CD4-positive, CD25-positive, alpha-beta regulatory T cell (primary cell): ENCODE measurements at regions not wholly inside any gene's neighbourhood (a gene's known extent, or its start where the extent isn't known, plus 50 kb on each side); places are given as distances from the start of the nearest gene placed in this dataset.

ENCODE experiments used
- ATAC-seq, 2 donors: fragments of 150-1000 bp; cut with Tn5 transposase; one replicate each; pipeline ENCODE4 v1.10.0; 2021; ENCODE audit warnings: low read depth in 2 of 2, moderate number of reproducible peaks in 2 of 2, moderate library complexity in 1 of 2
- DNase-seq, 3 donors: peaks; one replicate each; pipeline versions ENCODE4 v3.0.0 to v3.0.0-alpha.2; 2012 to 2022; ENCODE audit warnings: mixed read lengths in 1 of 3
- H3K27ac ChIP-seq: one replicate; pipeline ENCODE4 v1.7.0; 2013; ENCODE audit warnings: mild to moderate bottlenecking, low read length; ENCODE audit not compliant: insufficient read depth, poor library complexity, severe bottlenecking
- H3K27me3 ChIP-seq: one replicate; pipeline ENCODE4 v1.7.0; 2013; ENCODE audit warnings: low read length; ENCODE audit not compliant: control insufficient read depth, insufficient read depth
- H3K36me3 ChIP-seq: one replicate; pipeline ENCODE4 v1.7.0; 2013; ENCODE audit warnings: mild to moderate bottlenecking, low read length, moderate library complexity; ENCODE audit not compliant: control insufficient read depth, insufficient read depth
- H3K4me1 ChIP-seq: 2 replicates; pipeline ENCODE4 v1.7.0; 2013; ENCODE audit warnings: mild to moderate bottlenecking, low read length; ENCODE audit not compliant: insufficient read depth, control insufficient read depth, poor library complexity, severe bottlenecking
- H3K4me3 ChIP-seq: one replicate; pipeline ENCODE4 v1.7.0; 2013; ENCODE audit warnings: low read depth, mild to moderate bottlenecking, low read length, moderate library complexity
- H3K9me3 ChIP-seq, 2 experiments: 1 replicate in 1 of 2; 2 replicates in 1 of 2; pipeline ENCODE4 v1.7.0; 2013; ENCODE audit warnings: low read length in 2 of 2, mild to moderate bottlenecking in 1 of 2, moderate library complexity in 1 of 2; ENCODE audit not compliant: control insufficient read depth in 2 of 2
- H3K27ac Mint-ChIP-seq, 3 donors: one replicate each; pipeline ENCODE4 v1.8.0; 2020 to 2022; ENCODE audit warnings: mild to moderate bottlenecking in 3 of 3, mixed read lengths in 3 of 3, moderate library complexity in 2 of 3
- H3K27me3 Mint-ChIP-seq: one replicate; pipeline ENCODE4 v1.8.0; 2022; ENCODE audit warnings: mild to moderate bottlenecking, mixed read lengths
- H3K36me3 Mint-ChIP-seq: one replicate; pipeline ENCODE4 v1.8.0; 2020; ENCODE audit warnings: mixed read lengths
- H3K4me1 Mint-ChIP-seq, 4 donors: one replicate each; pipeline ENCODE4 v1.8.0; 2020 to 2022; ENCODE audit warnings: mixed read lengths in 4 of 4, mild to moderate bottlenecking in 1 of 4
- H3K4me3 Mint-ChIP-seq, 4 donors: one replicate each; pipeline ENCODE4 v1.8.0; 2020 to 2022; ENCODE audit warnings: mild to moderate bottlenecking in 4 of 4, mixed read lengths in 4 of 4, moderate library complexity in 3 of 4
- H3K9me3 Mint-ChIP-seq, 7 donors: one replicate each; pipeline ENCODE4 v1.8.0; 2020 to 2022; ENCODE audit warnings: mixed read lengths in 7 of 7, mild to moderate bottlenecking in 3 of 7, moderate library complexity in 2 of 7

- peaks cover 3% of the 10 kb centered on the region for H3K4me1 ChIP-seq
- Mint-ChIP-seq H3K36me3 (no peaks in the 10 kb centered on the region), H3K4me1 (peaks cover 0 to 11% (median 7%) of the 10 kb centered on the region in 4 donors), H3K9me3 (peaks cover 0 to 1% (median 0%) of the 10 kb centered on the region in 7 donors), H3K27me3 (no peaks in the 10 kb centered on the region), H3K27ac (no peak overlapping the region), H3K4me3 (no peak overlapping the region)
- H3K9me3 ChIP-seq, result no peaks in the 10 kb centered on the region
- no peaks in the 10 kb centered on the region for H3K36me3 ChIP-seq
- no peak for ATAC-seq
- H3K27ac ChIP-seq, result no peak overlapping the region
- H3K27me3 ChIP-seq, result no peaks in the 10 kb centered on the region
- H3K4me3 ChIP-seq, result no peak overlapping the region
- no peak for DNase-seq
Observed at GRCh38 chr9:89661391-89661949, 56.7 kb downstream of the GADD45G start.

GRCh38 chr9:89661956-89662717 lies 57.3 kb downstream of the GADD45G start:
- Histone ChIP-seq H3K4me1 (no peaks in the 10 kb centered on the region), H3K27ac (no peak overlapping the region), H3K27me3 (no peaks in the 10 kb centered on the region), H3K4me3 (no peak overlapping the region), H3K36me3 (no peaks in the 10 kb centered on the region), H3K9me3 (no peaks in the 10 kb centered on the region)
- Mint-ChIP-seq H3K4me3 (no peak overlapping the region), H3K9me3 (no peaks in the 10 kb centered on the region), H3K27me3 (no peaks in the 10 kb centered on the region), H3K36me3 (no peaks in the 10 kb centered on the region), H3K4me1 (peaks cover 0 to 4% (median 2%) of the 10 kb centered on the region in 4 donors), H3K27ac (no peak overlapping the region)
- DNase-seq (no peak), ATAC-seq (no peak)

GRCh38 chr9:89662718-89663613 lies 58.2 kb downstream of the GADD45G start:
- H3K27me3 Mint-ChIP-seq, result peaks cover 4% of the 10 kb centered on the region
- Histone ChIP-seq H3K9me3 (no peaks in the 10 kb centered on the region), H3K4me1 (no peaks in the 10 kb centered on the region), H3K27me3 (no peaks in the 10 kb centered on the region), H3K27ac (no peak overlapping the region), H3K36me3 (no peaks in the 10 kb centered on the region), H3K4me3 (no peak overlapping the region)
- no peaks in the 10 kb centered on the region for H3K36me3 Mint-ChIP-seq
- ATAC-seq (no peak), DNase-seq (no peak)
- no peaks in the 10 kb centered on the region for H3K9me3 Mint-ChIP-seq
- peaks cover 0 to 1% (median 0%) of the 10 kb centered on the region in 4 donors for H3K4me1 Mint-ChIP-seq
- no peak overlapping the region for H3K27ac Mint-ChIP-seq
- no peak overlapping the region for H3K4me3 Mint-ChIP-seq

- H3K36me3 ChIP-seq, result no peaks in the 10 kb centered on the region
- ATAC-seq (no peak), DNase-seq (no peak)
- Mint-ChIP-seq H3K4me3 (no peak overlapping the region), H3K36me3 (no peaks in the 10 kb centered on the region), H3K27me3 (peaks cover 4% of the 10 kb centered on the region), H3K9me3 (no peaks in the 10 kb centered on the region), H3K4me1 (peaks cover 0 to 1% (median 0%) of the 10 kb centered on the region in 4 donors), H3K27ac (no peak overlapping the region)
- no peak overlapping the region for H3K27ac ChIP-seq
- H3K4me1 ChIP-seq, result no peaks in the 10 kb centered on the region
- no peaks in the 10 kb centered on the region for H3K9me3 ChIP-seq
- no peak overlapping the region for H3K4me3 ChIP-seq
- no peaks in the 10 kb centered on the region for H3K27me3 ChIP-seq
Observed at GRCh38 chr9:89663614-89663970, 58.8 kb downstream of the GADD45G start.

- Histone ChIP-seq H3K27me3 (no peaks in the 10 kb centered on the region), H3K36me3 (no peaks in the 10 kb centered on the region), H3K4me1 (no peaks in the 10 kb centered on the region), H3K9me3 (no peaks in the 10 kb centered on the region), H3K4me3 (no peak overlapping the region), H3K27ac (no peak overlapping the region)
- DNase-seq, result no peak
- Mint-ChIP-seq H3K27me3 (peaks cover 4% of the 10 kb centered on the region), H3K27ac (no peak overlapping the region), H3K36me3 (no peaks in the 10 kb centered on the region), H3K9me3 (no peaks in the 10 kb centered on the region), H3K4me1 (peaks cover 0 to 1% (median 0%) of the 10 kb centered on the region in 4 donors), H3K4me3 (no peak overlapping the region)
- no peak for ATAC-seq
Observed at GRCh38 chr9:89664010-89664409, 59.2 kb downstream of the GADD45G start.

GRCh38 chr9:89664896-89665329 lies 60.1 kb downstream of the GADD45G start:
- no peaks in the 10 kb centered on the region for H3K9me3 Mint-ChIP-seq
- H3K4me1 ChIP-seq, result no peaks in the 10 kb centered on the region
- ATAC-seq (no peak), DNase-seq (no peak)
- H3K4me1 Mint-ChIP-seq, result peaks cover 0 to 1% (median 0%) of the 10 kb centered on the region in 4 donors
- no peaks in the 10 kb centered on the region for H3K36me3 Mint-ChIP-seq
- peaks cover 4% of the 10 kb centered on the region for H3K27me3 Mint-ChIP-seq
- H3K36me3 ChIP-seq, result no peaks in the 10 kb centered on the region
- no peak overlapping the region for H3K4me3 Mint-ChIP-seq
- H3K9me3 ChIP-seq, result no peaks in the 10 kb centered on the region
- H3K4me3 ChIP-seq, result no peak overlapping the region
- H3K27ac Mint-ChIP-seq, result no peak overlapping the region
- H3K27ac ChIP-seq, result no peak overlapping the region
- H3K27me3 ChIP-seq, result no peaks in the 10 kb centered on the region

GRCh38 chr9:89666364-89666763 lies 61.6 kb downstream of the GADD45G start:
- no peaks in the 10 kb centered on the region for H3K9me3 ChIP-seq
- no peak overlapping the region for H3K27ac Mint-ChIP-seq
- H3K27me3 ChIP-seq, result no peaks in the 10 kb centered on the region
- H3K27ac ChIP-seq, result no peak overlapping the region
- H3K4me3 ChIP-seq, result no peak overlapping the region
- H3K36me3 ChIP-seq, result no peaks in the 10 kb centered on the region
- no peak overlapping the region for H3K4me3 Mint-ChIP-seq
- no peak for ATAC-seq
- peaks cover 7% of the 10 kb centered on the region for H3K27me3 Mint-ChIP-seq
- H3K4me1 Mint-ChIP-seq, result peaks cover 0 to 1% (median 0%) of the 10 kb centered on the region in 4 donors
- no peaks in the 10 kb centered on the region for H3K36me3 Mint-ChIP-seq
- peaks cover 0 to 1% (median 0%) of the 10 kb centered on the region in 7 donors for H3K9me3 Mint-ChIP-seq
- no peaks in the 10 kb centered on the region for H3K4me1 ChIP-seq
- DNase-seq, result no peak
